ENCODE measurements at regions not wholly inside any gene's neighbourhood (a gene's known extent, or its start where the extent isn't known, plus 50 kb on each side); places are given as distances from the start of the nearest gene placed in this dataset.

GRCh38 chr1:234735476-234735875 is 125.5 kb upstream of the IRF2BP2 start:
- Histone ChIP-seq H2AFZ (ENCODE audit: low read depth, low read length) (peak overlapping the region; percentile 37; the same call in 1 of the 2 replicates), H3K9me1 (ENCODE audit: control insufficient read depth, insufficient read depth, low read length) (no peaks in the 10 kb centered on the region), H4K20me1 (replicated peaks; ENCODE audit: control insufficient read depth, insufficient read depth, low read length) (no peaks in the 10 kb centered on the region), H3K79me2 (ENCODE audit: control insufficient read depth, insufficient read depth, low read length) (no peaks in the 10 kb centered on the region), H3K9ac (ENCODE audit: insufficient read depth in 1 of 2, low read depth in 2 of 2, low read length in 2 of 2) (peak overlapping the region in 1 of 2 experiments; percentile 14; a peak in 1 of 4 replicates), H3K4me3 (no peak overlapping the region), H3K4me2 (ENCODE audit: insufficient read depth, low read length) (no peak overlapping the region), H3K27me3 (ENCODE audit: control insufficient read depth in 2 of 2, insufficient read depth in 2 of 2, low read length in 2 of 2) (no peaks in the 10 kb centered on the region), H3K4me1 (replicated peaks in 1 of 2; ENCODE audit: control insufficient read depth in 2 of 2, insufficient read depth in 2 of 2, low read length in 2 of 2) (peaks cover 15 to 20% of the 10 kb centered on the region in 2 experiments), H3K9me3 (replicated peaks; ENCODE audit: control insufficient read depth, insufficient read depth, low read depth, low read length) (no peaks in the 10 kb centered on the region), H3K36me3 (ENCODE audit: control insufficient read depth, insufficient read depth, low read length) (no peaks in the 10 kb centered on the region), H3K27ac (ENCODE audit: extremely low read depth, low read depth, low read length) (no peak overlapping the region)
- FAIRE-seq = no peak
- ATAC-seq = no peak
- in situ Hi-C loops (cut with MboI) = loop anchor here (10.0 kb wide), 1 partner anchor 241 kb away; no protein-coding TSS in a partner anchor
- BruUV-seq (replicated peaks) = no TSS peak
- POLR2A ChIA-PET = interaction anchor here (0.5 to 2.3 kb wide), 7 partner anchors 10 to 253 kb away, joined by 3 to 11 read pairs (median 3); no protein-coding TSS in a partner anchor
- TF ChIP-seq RBM15 (IDR thresholded peaks at IDR 0.05; ENCODE audit: insufficient read depth, low read length) (no peak), FOSL1 (tag; conservative IDR thresholded peaks at IDR 0.05) (no peak), THAP12 (CRISPR knock-in tag; IDR thresholded peaks at IDR 0.05) (no peak), ZNF324 (CRISPR knock-in tag; IDR thresholded peaks at IDR 0.05) (no peak), TCF15 (CRISPR knock-in tag; IDR thresholded peaks at IDR 0.05) (no peak), CLOCK (CRISPR knock-in tag; IDR thresholded peaks at IDR 0.05; ENCODE audit: borderline replicate concordance) (no peak), MTF1 (CRISPR knock-in tag; IDR thresholded peaks at IDR 0.05; ENCODE audit: borderline replicate concordance) (no peak), ZNF695 (CRISPR knock-in tag; IDR thresholded peaks at IDR 0.05) (no peak), HMGN3 (IDR thresholded peaks at IDR 0.05; ENCODE audit: borderline replicate concordance, extremely low read depth, insufficient read length, low read depth, low read length) (no peak)
- intact Hi-C loops (cut with micrococcal nuclease) = no loop called here
- CTCF ChIA-PET (ENCODE audit: low intra/inter-chr PET ratio) = no interaction called here
- 83% methylated on average over 14 of the region's 14 CpGs for WGBS (ENCODE audit: insufficient coverage, low coverage, missing lambda C conversion rate)
- DNase-seq (ENCODE audit: extremely low read depth in 1 of 4, low spot score in 3 of 4) = no peak

Data from K562 (cell line).